ENCODE measurements at regions not wholly inside any gene's neighbourhood (a gene's known extent, or its start where the extent isn't known, plus 50 kb on each side); places are given as distances from the start of the nearest gene placed in this dataset.
A peak's percentile ranks its signal among the peaks of the same experiment; 100 is the strongest.

DNA sequence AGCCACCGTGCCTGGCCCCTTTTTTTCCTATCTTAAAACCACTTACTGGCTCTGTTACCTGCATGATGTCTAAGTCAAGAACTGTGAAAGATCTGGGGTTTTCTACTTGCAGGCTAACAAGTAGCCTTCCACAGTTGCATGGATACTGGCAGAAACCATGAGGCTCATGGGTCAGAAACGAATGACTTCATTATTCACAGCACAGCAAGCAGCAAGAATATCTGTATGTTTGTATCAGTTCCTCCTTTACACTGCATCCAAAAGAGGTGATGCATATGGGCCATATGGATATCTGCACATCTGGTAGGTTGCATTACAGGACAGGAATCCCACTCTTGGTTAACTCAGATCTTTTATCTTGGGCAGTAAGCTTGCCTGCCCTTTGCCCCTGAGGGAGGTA is 154.9 kb upstream of the NUDT6 start:
- H3K9me3 ChIP-seq = no peaks in the 10 kb centered on the region
- no peaks in the 10 kb centered on the region for H3K36me3 ChIP-seq
- no peaks in the 10 kb centered on the region for H3K4me1 ChIP-seq
- no peak overlapping the region for H3K27ac ChIP-seq
- TF ChIP-seq, protein P1, sequence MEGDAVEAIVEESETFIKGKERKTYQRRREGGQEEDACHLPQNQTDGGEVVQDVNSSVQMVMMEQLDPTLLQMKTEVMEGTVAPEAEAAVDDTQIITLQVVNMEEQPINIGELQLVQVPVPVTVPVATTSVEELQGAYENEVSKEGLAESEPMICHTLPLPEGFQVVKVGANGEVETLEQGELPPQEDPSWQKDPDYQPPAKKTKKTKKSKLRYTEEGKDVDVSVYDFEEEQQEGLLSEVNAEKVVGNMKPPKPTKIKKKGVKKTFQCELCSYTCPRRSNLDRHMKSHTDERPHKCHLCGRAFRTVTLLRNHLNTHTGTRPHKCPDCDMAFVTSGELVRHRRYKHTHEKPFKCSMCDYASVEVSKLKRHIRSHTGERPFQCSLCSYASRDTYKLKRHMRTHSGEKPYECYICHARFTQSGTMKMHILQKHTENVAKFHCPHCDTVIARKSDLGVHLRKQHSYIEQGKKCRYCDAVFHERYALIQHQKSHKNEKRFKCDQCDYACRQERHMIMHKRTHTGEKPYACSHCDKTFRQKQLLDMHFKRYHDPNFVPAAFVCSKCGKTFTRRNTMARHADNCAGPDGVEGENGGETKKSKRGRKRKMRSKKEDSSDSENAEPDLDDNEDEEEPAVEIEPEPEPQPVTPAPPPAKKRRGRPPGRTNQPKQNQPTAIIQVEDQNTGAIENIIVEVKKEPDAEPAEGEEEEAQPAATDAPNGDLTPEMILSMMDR (IDR thresholded peaks at IDR 0.05) = no peak
- WGBS, 2 donors = 89 to 98% methylated on average over 2 of the region's 2 CpGs
- DNase-seq (no peak), ATAC-seq (no peak), FAIRE-seq (no peak)
- intact Hi-C loops (cut with DNase I) = no loop called here
- no peaks in the 10 kb centered on the region for H3K27me3 ChIP-seq
- no peak overlapping the region for H3K4me3 ChIP-seq

DNA sequence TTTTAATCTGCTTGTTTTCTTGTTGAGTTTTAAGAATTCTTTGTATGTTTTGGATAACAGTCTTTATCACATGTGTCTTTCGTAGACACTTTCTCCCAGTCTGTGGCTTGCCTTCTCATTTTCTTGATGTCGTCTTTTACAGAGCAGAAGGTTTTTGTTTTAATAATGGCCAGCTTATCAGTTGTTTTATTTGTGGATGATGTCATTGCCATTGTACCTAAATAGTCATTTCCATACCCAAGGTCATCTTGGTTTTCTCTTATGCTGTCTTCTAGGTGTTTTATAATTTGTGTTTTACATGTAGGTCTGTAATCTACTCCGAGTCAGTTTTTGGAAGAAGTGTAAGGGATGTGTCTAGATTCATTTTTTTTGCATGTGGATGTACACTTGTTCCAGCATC is 159.6 kb upstream of the NUDT6 start:
- Histone ChIP-seq H3K4me1 (peaks cover 0 to 5% (median 0%) of the 10 kb centered on the region in 3 donors), H3K9me3 (no peaks in the 10 kb centered on the region), H3K4me3 (no peak overlapping the region), H3K27ac (no peak overlapping the region), H3K27me3 (no peaks in the 10 kb centered on the region), H3K36me3 (no peaks in the 10 kb centered on the region)
- ATAC-seq (no peak), DNase-seq (no peak), FAIRE-seq (no peak)
- intact Hi-C loops (cut with DNase I) = no loop called here
- TF ChIP-seq, protein P1 (IDR thresholded peaks at IDR 0.05) = no peak
- WGBS, 2 donors = 71 to 84% methylated on average over 3 of the region's 3 CpGs

DNA sequence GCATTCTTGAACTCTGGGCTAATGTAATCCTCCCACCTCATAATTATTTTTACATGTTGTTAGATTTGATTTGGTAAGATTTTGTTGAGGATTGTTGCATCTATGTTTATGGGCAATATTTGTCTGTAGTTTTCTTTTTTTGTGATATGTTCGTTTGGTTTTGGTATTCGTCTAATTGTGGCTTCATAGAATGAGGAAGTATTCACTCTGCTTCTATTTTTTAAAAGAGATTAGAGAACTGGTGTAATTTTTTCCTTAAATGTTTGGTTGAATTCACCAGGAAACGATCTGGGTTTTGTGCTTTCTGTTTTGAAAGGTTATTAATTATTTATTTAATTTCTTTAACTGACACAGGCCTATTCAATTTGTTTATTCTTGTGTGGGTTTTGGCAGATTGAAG is 161.2 kb upstream of the NUDT6 start:
- FAIRE-seq = peak; percentile 77
- H3K4me1 ChIP-seq = peaks cover 0 to 5% (median 0%) of the 10 kb centered on the region in 3 donors
- no peak for ATAC-seq
- no peak overlapping the region for H3K4me3 ChIP-seq
- WGBS, 2 donors = 51 to 52% methylated on average over 3 of the region's 3 CpGs
- DNase-seq = no peak
- no peaks in the 10 kb centered on the region for H3K36me3 ChIP-seq
- H3K27me3 ChIP-seq = no peaks in the 10 kb centered on the region
- no peaks in the 10 kb centered on the region for H3K9me3 ChIP-seq
- TF ChIP-seq, protein P1 (IDR thresholded peaks at IDR 0.05) = no peak
- intact Hi-C loops (cut with DNase I) = no loop called here
- H3K27ac ChIP-seq = no peak overlapping the region

DNA sequence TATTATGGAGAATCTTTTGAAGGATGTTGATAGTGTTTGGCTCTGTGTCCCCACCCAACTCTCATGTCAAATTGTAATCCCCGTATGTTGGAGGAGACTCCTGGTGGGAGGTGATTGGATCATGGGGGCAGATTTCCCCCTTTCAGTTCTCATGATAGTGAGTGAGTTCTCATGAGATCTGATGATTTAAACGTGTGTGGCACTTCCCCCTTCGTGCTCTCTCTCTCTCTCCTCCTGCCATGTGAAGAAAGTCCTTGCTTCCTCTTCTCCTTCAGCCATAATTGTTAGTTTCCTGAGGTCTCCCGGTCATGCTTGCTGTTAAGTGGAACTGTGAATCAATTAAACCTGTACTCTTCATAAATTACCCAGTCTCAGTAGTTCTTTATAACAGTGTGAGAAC is 166.1 kb upstream of the NUDT6 start:
- Histone ChIP-seq H3K27ac (no peak overlapping the region), H3K4me1 (peaks cover 0 to 5% (median 0%) of the 10 kb centered on the region in 3 donors), H3K9me3 (no peaks in the 10 kb centered on the region), H3K27me3 (no peaks in the 10 kb centered on the region), H3K36me3 (no peaks in the 10 kb centered on the region), H3K4me3 (no peak overlapping the region)
- DNase-seq = no peak
- ATAC-seq = no peak
- FAIRE-seq = no peak
- TF ChIP-seq, protein P1 (IDR thresholded peaks at IDR 0.05) = no peak
- intact Hi-C loops (cut with DNase I) = no loop called here
- WGBS, 2 donors = 81 to 84% methylated on average over 4 of the region's 4 CpGs

DNA sequence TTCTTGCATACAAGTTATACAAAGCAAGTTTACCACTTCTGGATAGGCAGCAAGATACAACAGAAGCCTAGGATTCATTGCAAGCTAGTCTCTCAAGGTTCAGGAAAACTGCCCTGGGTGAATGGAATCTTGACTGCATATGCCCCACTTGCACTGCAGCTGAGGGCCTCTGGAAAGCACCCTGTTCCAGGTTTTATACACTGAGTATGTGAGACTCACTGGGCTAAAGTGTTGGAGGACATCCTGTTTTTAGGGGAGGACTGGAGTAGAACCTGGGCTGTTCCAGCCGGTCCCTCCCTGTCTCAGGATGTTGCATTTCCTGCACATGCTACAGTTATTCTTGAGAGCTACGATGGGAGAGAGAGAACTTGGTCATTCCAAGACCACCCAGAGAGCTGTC is 168.5 kb upstream of the NUDT6 start:
- Histone ChIP-seq H3K27me3 (no peaks in the 10 kb centered on the region), H3K4me3 (no peak overlapping the region), H3K27ac (no peak overlapping the region), H3K4me1 (no peaks in the 10 kb centered on the region), H3K36me3 (no peaks in the 10 kb centered on the region), H3K9me3 (no peaks in the 10 kb centered on the region)
- WGBS, 2 donors = 90 to 96% methylated on average over 2 of the region's 2 CpGs
- DNase-seq = no peak
- TF ChIP-seq, protein P1 (IDR thresholded peaks at IDR 0.05) = no peak
- ATAC-seq = no peak
- FAIRE-seq = no peak
- intact Hi-C loops (cut with DNase I) = loop anchor here in 1 of 3 donors (10.0 kb wide), 1 partner anchor 1154 kb away; no protein-coding TSS in a partner anchor

All from pancreas (tissue), 10 donors.